Gastroesophageal sphincter (tissue), 4 donors: ENCODE measurements at regions not wholly inside any gene's neighbourhood (a gene's known extent, or its start where the extent isn't known, plus 50 kb on each side); places are given as distances from the start of the nearest gene placed in this dataset.
A peak's percentile ranks its signal among the peaks of the same experiment; 100 is the strongest.

ENCODE experiments used
- ATAC-seq: fragments of 150-250 bp; one replicate; pipeline ENCODE4 v1.9.1; 2016; ENCODE audit warnings: mild to moderate bottlenecking, moderate library complexity
- H3K27ac ChIP-seq, 4 donors: fragments of 200-600 bp; sonication (generic) in 3 of 4; 1 replicate in 3 of 4; 2 replicates in 1 of 4; pipeline ENCODE4 v1.5.1; 2016 to 2019
- H3K27me3 ChIP-seq: fragments of 200-600 bp; sonication (generic); one replicate; pipeline ENCODE4 v1.5.1; 2019
- H3K36me3 ChIP-seq, 2 donors: fragments of 200-600 bp; sonication (generic); one replicate each; pipeline ENCODE4 v1.5.1; 2019; ENCODE audit warnings: control low read depth in 1 of 2
- H3K4me1 ChIP-seq, 3 donors: fragments of 200-600 bp; sonication (generic); 1 replicate in 2 of 3; 2 replicates in 1 of 3; pipeline ENCODE4 v1.5.1; 2016 to 2019; ENCODE audit warnings: control low read depth in 2 of 3
- H3K4me3 ChIP-seq, 2 donors: fragments of 200-600 bp; sonication (generic); one replicate each; pipeline ENCODE4 v1.5.1; 2019; ENCODE audit warnings: mild to moderate bottlenecking in 1 of 2, moderate library complexity in 1 of 2
- H3K9me3 ChIP-seq, 3 donors: fragments of 200-600 bp; sonication (generic); one replicate each; pipeline ENCODE4 v1.5.1; 2017 to 2019; ENCODE audit warnings: control low read depth in 2 of 3
- CTCF ChIP-seq, 4 experiments: fragments of 200-600 bp in 2 of 4; fragments of 450-650 bp in 2 of 4; sonication (generic) in 1 of 4; IDR thresholded peaks; one replicate each; pipeline ENCODE4 v1.5.1; 2017 to 2019; ENCODE audit warnings: antibody characterized with exemption in 4 of 4, mild to moderate bottlenecking in 2 of 4, moderate library complexity in 2 of 4
- EP300 ChIP-seq: sonication (generic); formaldehyde crosslinking; IDR thresholded peaks from one replicate; pipeline ENCODE4 v1.6.1; 2017; ENCODE audit warnings: antibody characterized with exemption, mild to moderate bottlenecking
- POLR2A ChIP-seq, 2 donors: fragments of 450-650 bp; IDR thresholded peaks; one replicate each; pipeline ENCODE4 v1.6.1; 2017; ENCODE audit warnings: antibody characterized with exemption in 2 of 2, mild to moderate bottlenecking in 2 of 2, moderate library complexity in 1 of 2
- POLR2AphosphoS5 ChIP-seq: sonication (generic); formaldehyde crosslinking; IDR thresholded peaks from one replicate; pipeline ENCODE4 v1.6.1; 2017; ENCODE audit warnings: antibody characterized with exemption
- WGBS, 2 donors: methylation state at CpG; one replicate each; pipeline ENCODE4 v1.1.5; 2018; ENCODE audit warnings: low coverage in 1 of 2; 5-methylcytosine and 5-hydroxymethylcytosine counted together

DNA sequence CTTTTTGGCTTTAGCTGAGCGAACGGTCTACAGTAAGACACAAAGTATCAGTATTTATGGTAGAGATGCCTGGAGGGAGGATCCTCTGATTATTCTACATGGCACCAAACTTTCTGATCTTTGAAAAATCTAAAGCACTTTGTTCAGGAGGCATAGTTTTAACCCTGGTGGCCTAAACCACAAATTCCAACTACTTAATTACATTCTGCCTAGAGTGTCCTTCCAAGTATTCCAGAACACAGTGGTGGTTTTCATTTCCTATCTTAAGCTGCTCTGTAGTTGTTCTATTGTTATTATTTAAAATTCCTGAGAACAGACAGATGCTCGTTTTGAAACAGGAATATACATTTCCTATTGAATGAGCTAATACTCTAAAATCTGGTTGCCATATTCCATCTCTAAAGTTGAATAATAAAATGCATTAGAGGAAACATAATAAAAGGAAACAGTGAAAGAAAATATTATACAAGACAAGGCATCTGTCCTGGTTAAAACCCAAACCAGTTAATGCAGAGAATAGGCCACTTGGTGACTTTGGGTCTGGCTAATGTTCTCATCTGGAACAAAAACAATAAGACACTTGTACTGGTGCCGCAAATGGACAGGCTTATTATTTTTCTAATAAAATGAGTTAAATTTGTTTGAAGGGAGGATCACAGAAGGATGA, 657.4 kb downstream of the SPRY1 start:
- H3K4me1 ChIP-seq: no peaks in the 10 kb centered on the region
- H3K9me3 ChIP-seq: peaks cover 0 to 2% (median 0%) of the 10 kb centered on the region in 3 donors
- H3K27me3 ChIP-seq: no peaks in the 10 kb centered on the region
- H3K36me3 ChIP-seq: no peaks in the 10 kb centered on the region
- no peak overlapping the region for H3K27ac ChIP-seq
- H3K4me3 ChIP-seq: no peak overlapping the region
- TF ChIP-seq POLR2A (IDR thresholded peaks at IDR 0.05) (no peak), CTCF (IDR thresholded peaks at IDR 0.05) (no peak), POLR2AphosphoS5 (no peak)
- 78 to 90% methylated on average over 4 of the region's 4 CpGs for WGBS, 2 donors
- no peak for ATAC-seq

DNA sequence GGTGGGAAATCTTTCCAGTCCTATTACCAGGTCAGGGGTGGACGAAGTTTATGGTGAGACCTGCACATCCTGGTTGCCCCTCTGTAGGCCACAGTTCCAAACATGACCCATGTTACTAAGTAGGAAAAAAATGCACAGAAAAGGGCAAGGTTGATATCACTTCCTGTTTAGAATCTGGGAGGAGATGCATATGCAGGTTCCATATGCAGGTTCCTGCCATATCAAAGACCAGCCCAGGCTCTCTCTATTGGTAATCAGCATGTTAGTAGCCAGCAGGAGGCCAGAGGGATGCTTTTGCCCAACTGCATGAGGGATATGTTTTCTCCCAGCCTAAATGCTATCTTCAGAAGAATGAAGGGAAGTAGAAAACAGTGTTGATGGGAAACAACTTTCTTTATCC, 657.2 kb downstream of the ANKRD50 start:
- TF ChIP-seq EP300: no peak
- no peak overlapping the region for H3K4me3 ChIP-seq
- peaks cover 0 to 2% (median 0%) of the 10 kb centered on the region in 3 donors for H3K9me3 ChIP-seq
- H3K27ac ChIP-seq: no peak overlapping the region
- no peaks in the 10 kb centered on the region for H3K36me3 ChIP-seq
- no peaks in the 10 kb centered on the region for H3K27me3 ChIP-seq
- no peak for ATAC-seq
- H3K4me1 ChIP-seq: peaks cover 0 to 9% (median 0%) of the 10 kb centered on the region in 3 donors
- 86 to 100% methylated on average over 1 of the region's 1 CpG for WGBS, 2 donors

DNA sequence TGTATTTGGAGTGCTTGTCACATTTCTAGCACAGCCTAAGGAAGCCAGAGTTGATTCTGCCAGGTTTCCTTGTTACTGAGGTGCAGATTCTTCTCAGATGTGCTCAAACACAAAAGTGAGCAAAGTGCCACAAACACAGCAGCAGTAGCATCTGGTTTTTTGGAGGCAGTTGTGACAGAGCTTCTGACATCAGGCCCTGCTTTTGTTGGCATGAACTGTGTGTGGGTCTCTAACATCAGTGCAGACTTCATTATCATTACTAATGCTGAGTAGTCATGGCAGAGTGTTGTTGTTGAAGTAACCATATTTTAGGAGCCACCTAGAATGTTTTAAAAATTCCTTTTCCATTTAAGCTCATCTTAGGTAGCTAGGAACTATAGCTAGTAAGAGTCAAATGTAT, 656.6 kb downstream of the ANKRD50 start:
- Histone ChIP-seq H3K27ac (no peak overlapping the region), H3K27me3 (no peaks in the 10 kb centered on the region), H3K9me3 (peaks cover 0 to 2% (median 0%) of the 10 kb centered on the region in 3 donors), H3K4me1 (peaks cover 4 to 15% (median 4%) of the 10 kb centered on the region in 3 donors), H3K36me3 (no peaks in the 10 kb centered on the region), H3K4me3 (no peak overlapping the region)
- TF ChIP-seq POLR2AphosphoS5: no peak
- no peak for TF ChIP-seq POLR2A (IDR thresholded peaks at IDR 0.05)
- no peak for TF ChIP-seq EP300
- no peak for TF ChIP-seq CTCF (IDR thresholded peaks at IDR 0.05)
- no peak for ATAC-seq

DNA sequence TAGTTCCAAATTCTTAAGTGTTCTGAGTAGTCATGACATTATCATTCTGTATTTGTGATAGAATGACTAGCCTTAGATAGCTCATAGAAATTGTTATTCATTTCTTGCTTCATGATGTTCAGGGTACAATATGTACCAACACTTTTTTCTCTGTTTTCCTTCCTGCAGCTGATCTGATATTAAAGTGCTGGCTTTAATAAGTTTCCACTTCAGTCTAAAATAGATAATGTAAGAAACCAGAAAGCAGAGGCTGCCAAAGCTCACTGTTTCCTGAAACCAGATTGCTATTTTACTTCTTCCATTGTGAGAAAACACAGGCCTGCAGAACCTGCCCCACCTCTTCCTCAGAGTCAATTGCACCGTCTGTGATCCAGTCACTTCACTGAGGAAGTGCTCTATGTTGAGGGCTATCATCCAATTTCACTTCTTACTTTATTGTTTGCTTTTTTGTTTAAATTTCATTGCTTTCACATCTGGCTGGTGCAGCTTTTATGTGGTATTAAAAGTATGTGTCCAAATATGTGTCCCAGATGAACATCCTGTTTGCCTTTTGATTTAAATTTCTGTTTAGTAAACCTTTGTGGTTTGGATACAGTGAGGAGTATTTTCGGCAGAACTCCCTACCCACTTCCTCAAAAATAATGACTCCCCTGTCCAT, 652.1 kb downstream of the ANKRD50 start:
- H3K27me3 ChIP-seq: no peaks in the 10 kb centered on the region
- H3K9me3 ChIP-seq: peaks cover 0 to 2% (median 0%) of the 10 kb centered on the region in 3 donors
- H3K4me1 ChIP-seq: peaks cover 7 to 31% (median 11%) of the 10 kb centered on the region in 3 donors
- peak; percentile 87 for TF ChIP-seq POLR2AphosphoS5
- TF ChIP-seq EP300: no peak
- no peaks in the 10 kb centered on the region for H3K36me3 ChIP-seq
- peak overlapping the region; percentile 72 to 86 (median 78) for H3K27ac ChIP-seq
- peak; percentile 96 for ATAC-seq
- no peak overlapping the region for H3K4me3 ChIP-seq
- 9 to 14% methylated on average over 2 of the region's 2 CpGs for WGBS, 2 donors

GRCh38 chr4:124061413-124061812, 651.1 kb downstream of the ANKRD50 start:
- Histone ChIP-seq H3K4me3 (no peak overlapping the region), H3K27ac (peak overlapping the region; percentile 72 to 86 (median 78)), H3K4me1 (peaks cover 7 to 33% (median 11%) of the 10 kb centered on the region in 3 donors), H3K9me3 (peaks cover 0 to 2% (median 0%) of the 10 kb centered on the region in 3 donors), H3K27me3 (no peaks in the 10 kb centered on the region), H3K36me3 (no peaks in the 10 kb centered on the region)
- ATAC-seq: no peak
- TF ChIP-seq POLR2A (IDR thresholded peaks at IDR 0.05) (no peak), POLR2AphosphoS5 (no peak), CTCF (IDR thresholded peaks at IDR 0.05) (no peak), EP300 (no peak)

DNA sequence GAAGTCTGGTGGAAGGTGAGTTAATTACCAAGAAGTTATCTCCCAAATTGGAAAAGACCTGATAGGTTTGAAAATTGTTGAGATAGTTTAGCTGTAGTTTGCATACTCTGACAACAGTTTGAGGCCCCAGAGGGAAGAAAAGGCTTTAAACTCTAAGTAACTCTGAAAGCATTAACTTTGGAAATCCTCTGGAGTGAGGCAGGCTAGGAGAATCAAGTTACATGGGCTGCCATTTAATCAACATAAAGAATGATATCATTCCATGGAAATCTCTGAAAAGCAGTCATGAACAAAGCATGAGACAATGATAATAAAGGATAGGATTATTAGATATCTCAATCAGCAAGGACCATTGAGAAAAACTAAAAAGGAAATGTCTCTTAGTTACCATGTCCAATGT, 647.1 kb downstream of the ANKRD50 start:
- ATAC-seq: no peak
- no peak overlapping the region for H3K4me3 ChIP-seq
- peaks cover 7 to 27% (median 11%) of the 10 kb centered on the region in 3 donors for H3K4me1 ChIP-seq
- no peak overlapping the region for H3K27ac ChIP-seq
- H3K36me3 ChIP-seq: no peaks in the 10 kb centered on the region
- peaks cover 0 to 8% (median 4%) of the 10 kb centered on the region in 3 donors for H3K9me3 ChIP-seq
- TF ChIP-seq POLR2A (IDR thresholded peaks at IDR 0.05): no peak
- H3K27me3 ChIP-seq: no peaks in the 10 kb centered on the region
